ENCODE measurements at regions not wholly inside any gene's neighbourhood (a gene's known extent, or its start where the extent isn't known, plus 50 kb on each side); places are given as distances from the start of the nearest gene placed in this dataset.

GRCh38 chr21:35337573-35337972, 288.5 kb upstream of the RUNX1 start:
- Histone ChIP-seq H3K4me1 (peaks cover 0 to 18% (median 0%) of the 10 kb centered on the region in 12 donors), H3K36me3 (no peaks in the 10 kb centered on the region), H3K4me3 (no peak overlapping the region), H3K9me3 (peaks cover 0 to 4% (median 0%) of the 10 kb centered on the region in 12 donors), H3K27ac (no peak overlapping the region), H3K27me3 (peaks cover 0 to 4% (median 0%) of the 10 kb centered on the region in 9 donors)
- WGBS, 4 donors, result 88 to 91% (median 89%) methylated on average over 7 of the region's 7 CpGs
- intact Hi-C loops (cut with DNase I), result no loop called here
- TF ChIP-seq POLR2A (IDR thresholded peaks at IDR 0.05), result no peak
- TF ChIP-seq, protein P1, sequence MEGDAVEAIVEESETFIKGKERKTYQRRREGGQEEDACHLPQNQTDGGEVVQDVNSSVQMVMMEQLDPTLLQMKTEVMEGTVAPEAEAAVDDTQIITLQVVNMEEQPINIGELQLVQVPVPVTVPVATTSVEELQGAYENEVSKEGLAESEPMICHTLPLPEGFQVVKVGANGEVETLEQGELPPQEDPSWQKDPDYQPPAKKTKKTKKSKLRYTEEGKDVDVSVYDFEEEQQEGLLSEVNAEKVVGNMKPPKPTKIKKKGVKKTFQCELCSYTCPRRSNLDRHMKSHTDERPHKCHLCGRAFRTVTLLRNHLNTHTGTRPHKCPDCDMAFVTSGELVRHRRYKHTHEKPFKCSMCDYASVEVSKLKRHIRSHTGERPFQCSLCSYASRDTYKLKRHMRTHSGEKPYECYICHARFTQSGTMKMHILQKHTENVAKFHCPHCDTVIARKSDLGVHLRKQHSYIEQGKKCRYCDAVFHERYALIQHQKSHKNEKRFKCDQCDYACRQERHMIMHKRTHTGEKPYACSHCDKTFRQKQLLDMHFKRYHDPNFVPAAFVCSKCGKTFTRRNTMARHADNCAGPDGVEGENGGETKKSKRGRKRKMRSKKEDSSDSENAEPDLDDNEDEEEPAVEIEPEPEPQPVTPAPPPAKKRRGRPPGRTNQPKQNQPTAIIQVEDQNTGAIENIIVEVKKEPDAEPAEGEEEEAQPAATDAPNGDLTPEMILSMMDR (IDR thresholded peaks at IDR 0.05), result no peak
- DNase-seq (no peak), ATAC-seq (no peak)

DNA sequence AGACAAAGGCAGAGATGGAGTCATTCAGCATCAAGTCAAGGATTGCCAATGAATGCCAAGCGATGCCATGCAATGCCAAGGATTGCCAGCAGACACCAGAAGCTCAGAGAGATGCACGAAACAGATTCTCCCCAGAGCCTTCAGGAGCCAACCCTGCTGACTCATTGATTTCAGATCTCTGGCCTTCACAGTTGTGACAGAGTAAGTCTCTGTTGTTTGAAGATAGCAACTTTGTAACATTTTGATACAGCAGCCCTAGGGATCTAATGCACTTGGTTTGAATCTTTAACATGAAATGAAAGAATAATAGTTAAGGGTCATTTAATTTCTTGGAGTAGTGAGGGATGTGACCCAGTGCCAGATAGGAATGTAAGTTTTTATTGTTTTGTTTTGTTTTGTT, 287.4 kb upstream of the RUNX1 start:
- H3K27me3 ChIP-seq, result peaks cover 0 to 3% (median 0%) of the 10 kb centered on the region in 9 donors
- no peak for TF ChIP-seq POLR2A (IDR thresholded peaks at IDR 0.05)
- TF ChIP-seq, protein P1 (IDR thresholded peaks at IDR 0.05), result no peak
- intact Hi-C loops (cut with DNase I), result no loop called here

DNA sequence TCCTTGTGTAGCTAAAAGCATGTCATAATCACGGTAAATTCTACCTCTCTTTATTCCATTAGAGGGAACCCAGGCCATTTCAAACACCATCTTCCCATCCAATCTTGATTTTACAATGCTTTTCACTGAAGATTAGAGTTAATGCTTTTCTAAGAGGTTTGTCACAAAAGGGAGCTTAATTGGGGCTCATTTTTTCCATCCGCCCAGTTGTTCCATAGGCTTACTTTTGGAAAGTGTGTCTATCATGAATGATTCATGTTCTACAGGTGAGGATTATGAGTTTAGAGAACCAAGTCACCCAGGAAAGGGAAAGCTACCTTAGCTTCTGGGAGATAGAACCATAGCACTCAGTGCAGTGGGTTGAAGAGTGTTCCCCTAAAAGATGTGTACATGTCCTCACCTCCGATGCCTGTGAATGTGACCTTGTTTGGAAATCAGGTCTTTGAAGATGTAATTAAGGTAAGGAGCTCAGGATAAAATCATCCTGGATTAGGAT, 286.9 kb upstream of the RUNX1 start:
- Histone ChIP-seq H3K36me3 (no peaks in the 10 kb centered on the region), H3K9me3 (peaks cover 0 to 4% (median 0%) of the 10 kb centered on the region in 12 donors), H3K27me3 (peaks cover 0 to 2% (median 0%) of the 10 kb centered on the region in 9 donors), H3K4me1 (peaks cover 0 to 13% (median 0%) of the 10 kb centered on the region in 12 donors), H3K4me3 (no peak overlapping the region), H3K27ac (no peak overlapping the region)
- DNase-seq (no peak), ATAC-seq (no peak)
- WGBS, 4 donors, result 85 to 94% (median 90%) methylated on average over 3 of the region's 3 CpGs
- TF ChIP-seq POLR2A (IDR thresholded peaks at IDR 0.05), result no peak
- TF ChIP-seq, protein P1 (IDR thresholded peaks at IDR 0.05), result no peak
- intact Hi-C loops (cut with DNase I), result no loop called here

More for the DNA sequence above, 287.4 kb upstream of the RUNX1 start:
- 59 to 91% (median 75%) methylated on average over 2 of the region's 2 CpGs for WGBS, 4 donors
- Histone ChIP-seq H3K9me3 (peaks cover 0 to 4% (median 0%) of the 10 kb centered on the region in 12 donors), H3K27ac (no peak overlapping the region), H3K4me1 (peaks cover 0 to 13% (median 0%) of the 10 kb centered on the region in 12 donors), H3K4me3 (no peak overlapping the region), H3K36me3 (no peaks in the 10 kb centered on the region)
- ATAC-seq, result no peak
- no peak for DNase-seq

GRCh38 chr21:35333831-35334618, 284.9 kb upstream of the RUNX1 start:
- intact Hi-C loops (cut with DNase I), result no loop called here
- peaks cover 0 to 4% (median 0%) of the 10 kb centered on the region in 12 donors for H3K9me3 ChIP-seq
- peak overlapping the region in 2 of 12 donors; percentile 1 to 5 for H3K27ac ChIP-seq
- DNase-seq (peak in 2 of 5 donors; percentile 31 to 64), ATAC-seq (peak in 2 of 4 donors; percentile 42 to 47)
- peaks cover 0 to 13% (median 0%) of the 10 kb centered on the region in 12 donors for H3K4me1 ChIP-seq
- no peaks in the 10 kb centered on the region for H3K27me3 ChIP-seq
- TF ChIP-seq, protein P1 (IDR thresholded peaks at IDR 0.05), result no peak
- TF ChIP-seq POLR2A (IDR thresholded peaks at IDR 0.05), result no peak
- 77 to 85% (median 79%) methylated on average over 9 of the region's 9 CpGs for WGBS, 4 donors
- H3K36me3 ChIP-seq, result no peaks in the 10 kb centered on the region
- H3K4me3 ChIP-seq, result no peak overlapping the region

All from heart left ventricle (tissue), 16 donors.